GM12878 (cell line): ENCODE measurements at regions not wholly inside any gene's neighbourhood (a gene's known extent, or its start where the extent isn't known, plus 50 kb on each side); places are given as distances from the start of the nearest gene placed in this dataset.

Source experiments
- ATAC-seq: fragments of 200-7000 bp; cut with Tn5 transposase; 3 replicates; pipeline ENCODE4 v1.9.1; 2020; ENCODE audit warnings: mild to moderate bottlenecking, moderate library complexity
- BruUV-seq: library from RNA; stranded (reverse); fragments of 400-500 nt; replicated peaks from 2 replicates; lab custom pipeline; 2021; lab: Mats Ljungman, UMichigan
- CTCF ChIA-PET: fragments of 300-600 bp; sonication (Branson Sonifier 250); formaldehyde crosslinking; extraction: SDS; loops from one replicate; lab custom pipeline; 2021; ENCODE audit warnings: inconsistent platforms; lab: Yijun Ruan, JAX
- POLR2A ChIA-PET: fragments of 350-600 bp; formaldehyde crosslinking; extraction: SDS; loops from one replicate; lab custom pipeline; 2021; ENCODE audit warnings: inconsistent platforms; lab: Charles Lee
- RAD21 ChIA-PET: fragments of 300-600 bp; sonication (Branson Sonifier 250); formaldehyde crosslinking; loops from one replicate; lab custom pipeline; 2023; ENCODE audit warnings: antibody characterized with exemption; ENCODE audit not compliant: unreplicated experiment; lab: Charles Lee
- SMC1A ChIA-PET: fragments of 300-600 bp; sonication (Branson Sonifier 250); formaldehyde crosslinking; loops from one replicate; lab custom pipeline; 2023; ENCODE audit not compliant: unreplicated experiment, uncharacterized antibody; lab: Charles Lee
- DNase-seq: peaks from one replicate; pipeline ENCODE4 v3.0.0-alpha.2; 2011; ENCODE audit warnings: low read depth, low spot score
- FAIRE-seq: peaks from 3 replicates; lab custom pipeline; 2011; peaks lifted over from hg19 to GRCh38; lab: Jason Lieb, UNC
- H2AFZ ChIP-seq: 2 replicates; pipeline ENCODE4 v1.6.0; 2011; ENCODE audit warnings: low read depth, low read length, control low read depth; ENCODE audit not compliant: control insufficient read depth
- H3K27ac ChIP-seq: 2 replicates; pipeline ENCODE4 v1.5.1; 2011; ENCODE audit warnings: control low read depth; ENCODE audit not compliant: control insufficient read depth, insufficient read depth
- H3K27me3 ChIP-seq, 2 experiments: replicated peaks in 1 of 2; 2 replicates each; pipeline versions ENCODE4 v1.6.0 to v1.6.1; 2011; ENCODE audit warnings: low read length in 1 of 2; ENCODE audit not compliant: control insufficient read depth in 2 of 2, insufficient read depth in 2 of 2
- H3K36me3 ChIP-seq, 2 experiments: 2 replicates each; pipeline ENCODE4 v1.5.1; 2011; ENCODE audit warnings: low read length in 1 of 2; ENCODE audit not compliant: control insufficient read depth in 2 of 2, insufficient read depth in 2 of 2
- H3K4me1 ChIP-seq: 2 replicates; pipeline ENCODE4 v1.6.1; 2011; ENCODE audit warnings: mild to moderate bottlenecking, low read length, moderate library complexity, mixed read lengths; ENCODE audit not compliant: control insufficient read depth, insufficient read depth
- H3K4me2 ChIP-seq: 2 replicates; pipeline ENCODE4 v1.6.0; 2011; ENCODE audit warnings: control low read depth; ENCODE audit not compliant: control insufficient read depth, insufficient read depth
- H3K4me3 ChIP-seq: fragments of 200-600 bp; sonication (generic); 2 replicates; pipeline ENCODE4 v1.5.1; 2016
- H3K79me2 ChIP-seq: 2 replicates; pipeline ENCODE4 v1.6.0; 2011; ENCODE audit warnings: low read length; ENCODE audit not compliant: control insufficient read depth, insufficient read depth
- H3K9ac ChIP-seq: 2 replicates; pipeline ENCODE4 v1.8.0; 2011; ENCODE audit warnings: low read length, control low read depth, mixed read lengths; ENCODE audit not compliant: control insufficient read depth, insufficient read depth
- H3K9me3 ChIP-seq: replicated peaks from 3 replicates; pipeline ENCODE4 v1.5.1; 2011; ENCODE audit warnings: mild to moderate bottlenecking, low read length; ENCODE audit not compliant: control insufficient read depth, insufficient read depth
- H4K20me1 ChIP-seq: 2 replicates; pipeline ENCODE4 v1.6.0; 2011; ENCODE audit not compliant: control insufficient read depth, insufficient read depth
- CTCF ChIP-seq, 3 experiments: IDR thresholded peaks in 2 of 3; conservative IDR thresholded peaks in 1 of 3; 2 replicates each; pipeline ENCODE4 v1.5.1; 2011; ENCODE audit warnings: low read depth in 3 of 3, low read length in 3 of 3, mild to moderate bottlenecking in 3 of 3, control low read depth in 2 of 3, moderate library complexity in 2 of 3, inconsistent platforms in 1 of 3, mixed read lengths in 1 of 3; ENCODE audit not compliant: control insufficient read depth in 2 of 3, insufficient read depth in 1 of 3; ENCODE audit errors: extremely low read depth in 1 of 3
- ETV6 ChIP-seq, 2 experiments: fragments of 450-650 bp in 1 of 2; IDR thresholded peaks in 1 of 2; conservative IDR thresholded peaks in 1 of 2; 2 replicates each; pipeline ENCODE4 v1.6.1; 2014; ENCODE audit warnings: antibody characterized with exemption in 1 of 2, borderline replicate concordance in 1 of 2, low read depth in 1 of 2, mild to moderate bottlenecking in 1 of 2, moderate library complexity in 1 of 2
- RAD21 ChIP-seq: IDR thresholded peaks from 2 replicates; pipeline ENCODE4 v1.6.1; 2011; ENCODE audit warnings: mild to moderate bottlenecking, low read depth, low read length, moderate library complexity; ENCODE audit not compliant: insufficient read depth
- SMC3 ChIP-seq: IDR thresholded peaks from 2 replicates; pipeline ENCODE4 v1.6.1; 2011; ENCODE audit warnings: low read length, improper control_type of control experiment, borderline replicate concordance
- WGBS: methylation state at CpG from one replicate; pipeline ENCODE4 v1.1.6; 2016; ENCODE audit warnings: low lambda C conversion rate; ENCODE audit not compliant: insufficient replicate concordance, insufficient coverage; ENCODE audit errors: missing lambda C conversion rate; 5-methylcytosine and 5-hydroxymethylcytosine counted together
- in situ Hi-C: fragments of 300-500 bp; cut with MboI; formaldehyde crosslinking; loops from 9 replicates; pipeline ENCODE4 v1.14.3; 2018; ENCODE audit warnings: mixed read lengths
- intact Hi-C: fragments of 100-400 bp; cut with micrococcal nuclease; formaldehyde crosslinking; loops from one replicate; pipeline ENCODE4 v1.14.2; 2022; ENCODE audit not compliant: unreplicated experiment

- no peak for FAIRE-seq
- Histone ChIP-seq H3K4me2 (no peak overlapping the region), H2AFZ (no peak overlapping the region), H3K9me3 (no peaks in the 10 kb centered on the region), H3K27me3 (no peaks in the 10 kb centered on the region), H3K36me3 (no peaks in the 10 kb centered on the region), H3K79me2 (no peaks in the 10 kb centered on the region), H3K4me1 (no peaks in the 10 kb centered on the region), H3K27ac (no peak overlapping the region), H4K20me1 (no peaks in the 10 kb centered on the region), H3K4me3 (no peak overlapping the region), H3K9ac (no peak overlapping the region)
- TF ChIP-seq SMC3 (peak; percentile 53; the same call in 1 of the 2 replicates), CTCF (IDR thresholded peaks at IDR 0.05 in 2 of 3, conservative IDR thresholded peaks at IDR 0.05 in 1 of 3; ENCODE audit: control insufficient read depth in 2 of 3, extremely low read depth in 1 of 3, insufficient read depth in 1 of 3, low read depth in 3 of 3, low read length in 3 of 3) (peak; percentile 21 to 30 (median 23); a peak in 3 of 6 replicates), RAD21 (peak; percentile 15; the same call in 1 of the 2 replicates), ETV6 (conservative IDR thresholded peaks at IDR 0.05 in 1 of 2, IDR thresholded peaks at IDR 0.05 in 1 of 2; ENCODE audit: borderline replicate concordance in 1 of 2, low read depth in 1 of 2) (no peak)
- ChIA-PET POLR2A (no interaction called here), CTCF (interaction anchor here (1.0 to 2.1 kb wide), 4 partner anchors 67 to 695 kb away, joined by 3 to 14 read pairs (median 5); no protein-coding TSS in a partner anchor), RAD21 (no interaction called here), SMC1A (interaction anchor here (0.7 to 1.1 kb wide), 2 partner anchors 13 to 71 kb away, joined by 3 to 4 read pairs; no protein-coding TSS in a partner anchor)
- intact Hi-C loops, result loop anchor here (1.0 kb wide), 1 partner anchor 69 kb away; no protein-coding TSS in a partner anchor
- BruUV-seq, result no TSS peak
- ATAC-seq, result peak; percentile 29; the same call in 1 of the 3 replicates
- WGBS, result 14% methylated on average over 5 of the region's 5 CpGs
- no peak for DNase-seq
- in situ Hi-C loops, result loop anchor here (5.0 kb wide), 1 partner anchor 67 kb away; no protein-coding TSS in a partner anchor
Measured at GRCh38 chr5:132134384-132134783, 60.8 kb downstream of the CSF2 start.
